DMS114 treated with DMSO at 0.1 percent for 48 hours (cell line): ENCODE measurements at regions not wholly inside any gene's neighbourhood (a gene's known extent, or its start where the extent isn't known, plus 50 kb on each side); places are given as distances from the start of the nearest gene placed in this dataset.
A peak's percentile ranks its signal among the peaks of the same experiment; 100 is the strongest.

ENCODE experiments used
- DNase-seq: peaks from one replicate; lab custom pipeline; 2025; ENCODE audit not compliant: unreplicated experiment; lab: John Stamatoyannopoulos, UW

DNA sequence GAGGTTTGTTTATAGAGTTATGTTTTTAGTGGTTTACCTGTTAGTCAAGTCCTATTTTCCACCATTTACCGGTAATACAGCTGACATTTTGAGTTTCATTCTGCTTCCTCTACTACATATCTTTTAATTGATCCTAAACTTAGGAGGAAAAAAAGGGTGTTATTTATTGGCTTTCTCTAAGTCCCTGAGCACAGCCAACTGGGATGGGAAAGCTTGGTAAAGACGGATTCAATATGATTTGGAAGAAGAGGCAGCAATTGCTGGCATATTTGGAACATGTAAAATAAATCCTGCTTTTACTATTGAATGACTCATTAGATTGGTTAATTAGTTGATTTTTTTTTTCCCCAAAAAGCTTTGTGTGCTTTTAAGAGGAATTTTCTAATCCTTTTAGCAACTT lies 475.7 kb downstream of the PRKD1 start:
- no peak for DNase-seq

DNA sequence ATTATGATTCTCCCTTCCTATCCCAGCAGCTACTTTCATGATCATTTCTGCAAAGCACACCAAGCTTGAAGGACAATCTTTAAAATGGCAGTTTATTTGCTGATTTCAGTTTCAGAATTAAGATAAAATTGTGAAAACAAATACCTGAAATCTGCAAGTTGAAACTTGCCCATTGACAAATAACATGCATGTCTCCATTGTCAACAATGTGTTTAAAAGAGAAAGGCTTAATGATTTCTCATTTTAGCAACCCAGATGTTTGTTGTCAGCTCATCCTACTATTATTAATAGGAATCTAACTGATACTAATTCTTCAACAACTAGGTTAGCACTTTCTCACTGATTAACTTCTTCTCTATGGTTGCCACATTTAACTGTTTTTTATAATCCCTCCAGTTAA lies 474.6 kb downstream of the PRKD1 start:
- no peak for DNase-seq

DNA sequence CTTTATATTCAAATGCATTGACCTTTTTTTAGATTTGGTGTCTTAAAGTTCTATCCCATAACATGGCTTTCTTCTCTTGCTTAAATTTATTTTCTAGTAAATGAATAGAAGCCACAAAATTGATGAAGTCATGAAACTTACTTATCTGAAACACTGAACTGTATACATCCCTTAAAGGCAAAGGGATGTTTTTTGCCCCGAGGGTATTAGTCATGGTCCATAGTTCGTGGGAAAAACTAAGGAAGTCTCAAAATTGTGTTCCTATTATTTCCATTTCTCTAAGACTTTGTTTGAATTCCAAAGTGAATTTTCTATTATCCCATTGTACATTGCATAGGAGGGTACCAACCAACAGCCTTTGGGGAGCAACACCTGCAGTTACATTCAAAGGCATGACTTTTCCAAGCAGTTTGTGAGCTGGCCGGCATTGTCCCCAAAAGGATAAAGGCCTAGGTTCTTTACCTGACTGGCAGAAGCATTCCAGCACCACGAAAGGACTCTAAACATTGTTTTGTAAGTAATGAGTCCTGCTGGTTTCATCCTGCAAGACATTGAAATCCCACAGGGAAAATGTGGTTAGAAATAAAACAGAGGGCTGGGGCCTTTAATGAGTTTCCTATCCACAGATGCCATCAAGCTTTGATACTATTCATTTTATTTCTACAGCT lies 473.5 kb downstream of the PRKD1 start:
- no peak for DNase-seq

DNA sequence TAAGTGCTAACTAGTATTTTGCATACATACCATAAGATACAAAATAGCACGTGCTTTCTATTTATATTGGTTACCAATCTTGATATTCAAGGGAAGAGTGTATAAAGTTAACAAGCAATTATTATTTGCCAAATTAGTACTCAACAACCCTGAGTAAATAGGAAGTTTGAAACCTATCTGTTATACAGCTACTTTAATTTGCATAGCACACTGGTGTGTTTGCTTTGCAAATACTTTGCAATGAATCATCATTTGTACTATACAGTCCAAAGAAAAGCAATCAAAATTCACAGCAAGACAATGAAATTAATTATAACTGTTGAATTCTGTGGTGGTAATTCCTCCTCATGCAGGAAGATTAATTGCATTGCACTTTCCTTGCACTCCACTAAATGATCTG lies 469.1 kb downstream of the PRKD1 start:
- no peak for DNase-seq

DNA sequence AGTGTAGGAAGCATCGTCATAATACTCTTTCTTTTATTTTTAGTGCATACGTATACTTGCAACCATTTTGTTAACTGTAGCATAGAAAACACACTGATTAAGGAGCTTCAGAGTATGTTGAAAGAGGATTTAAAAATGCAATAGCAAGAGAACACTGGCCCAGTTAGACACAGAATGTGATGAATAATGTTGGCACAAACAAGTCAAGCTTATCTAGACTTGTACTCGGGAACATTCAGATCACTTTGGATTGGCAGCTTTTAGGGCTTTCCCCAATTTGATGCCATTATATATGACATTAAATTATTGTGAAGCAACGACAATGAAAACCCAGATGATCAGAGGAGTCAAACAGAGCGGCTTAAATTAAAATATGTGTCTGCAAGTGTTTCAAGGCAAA lies 468.1 kb downstream of the PRKD1 start:
- no peak for DNase-seq

DNA sequence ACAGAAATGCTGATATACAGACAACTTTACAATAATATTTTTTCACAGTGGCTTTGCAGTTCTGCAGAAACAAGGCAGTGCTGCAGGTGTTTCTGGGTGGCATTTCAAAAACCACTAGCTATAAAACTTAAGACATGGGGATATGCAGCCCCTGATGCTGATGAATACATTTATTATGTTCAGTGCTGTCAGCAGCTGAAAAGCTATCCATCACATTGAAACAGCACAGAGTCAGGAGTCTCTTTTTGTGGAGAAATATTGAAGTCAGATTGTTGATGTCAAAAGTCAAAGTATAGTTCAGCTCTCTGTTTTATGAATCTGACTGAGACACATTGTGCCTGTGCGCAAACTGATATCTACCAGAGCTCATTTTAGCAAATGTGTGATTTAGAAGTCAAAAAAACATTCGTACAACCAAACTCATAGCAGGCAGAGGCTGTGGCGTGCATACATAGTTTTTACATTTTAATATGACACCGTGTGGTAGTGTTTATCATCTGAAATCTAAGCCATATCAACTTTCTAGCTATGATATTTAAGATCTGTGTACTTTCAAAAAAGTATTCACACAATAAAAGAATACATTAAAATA lies 467.6 kb downstream of the PRKD1 start:
- no peak for DNase-seq

DNA sequence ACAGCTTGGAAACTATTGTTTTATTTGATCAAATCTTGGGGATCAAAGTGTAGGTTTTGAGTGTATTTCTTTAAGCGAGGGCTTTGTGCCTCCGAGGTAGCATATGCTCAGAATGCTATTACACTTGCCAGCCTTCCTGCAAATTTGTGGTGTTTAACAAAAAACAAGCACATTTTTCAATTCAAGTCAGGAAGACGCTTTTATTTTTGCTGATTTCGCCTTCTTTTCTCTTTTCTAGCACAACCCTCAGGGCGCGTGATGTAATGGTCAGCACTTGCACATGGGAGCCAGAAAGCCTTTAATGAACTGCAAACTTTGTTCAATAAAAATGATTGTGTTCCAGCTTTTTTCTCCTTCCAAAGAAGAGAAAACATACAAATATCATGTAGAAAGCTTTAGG lies 466.5 kb downstream of the PRKD1 start:
- no peak for DNase-seq

DNA sequence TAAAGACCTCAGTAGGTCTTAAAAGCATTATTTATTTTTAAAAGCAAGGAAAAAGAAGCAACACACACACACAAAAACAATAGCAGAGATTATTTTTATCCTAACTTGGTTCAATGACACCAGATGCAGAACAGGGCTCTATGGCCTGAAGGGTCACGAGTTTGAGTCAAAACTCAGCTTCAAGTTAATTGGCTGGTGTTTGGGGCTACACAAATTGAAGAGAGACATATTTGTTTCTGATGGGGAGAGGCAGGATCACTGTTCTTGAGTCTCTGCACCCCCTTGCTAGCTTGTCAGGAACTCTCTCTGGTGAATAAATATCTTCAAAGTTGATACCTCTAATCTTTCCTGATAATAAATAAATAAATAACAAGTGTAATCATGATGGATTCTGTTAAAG lies 466.1 kb downstream of the PRKD1 start:
- no peak for DNase-seq

DNA sequence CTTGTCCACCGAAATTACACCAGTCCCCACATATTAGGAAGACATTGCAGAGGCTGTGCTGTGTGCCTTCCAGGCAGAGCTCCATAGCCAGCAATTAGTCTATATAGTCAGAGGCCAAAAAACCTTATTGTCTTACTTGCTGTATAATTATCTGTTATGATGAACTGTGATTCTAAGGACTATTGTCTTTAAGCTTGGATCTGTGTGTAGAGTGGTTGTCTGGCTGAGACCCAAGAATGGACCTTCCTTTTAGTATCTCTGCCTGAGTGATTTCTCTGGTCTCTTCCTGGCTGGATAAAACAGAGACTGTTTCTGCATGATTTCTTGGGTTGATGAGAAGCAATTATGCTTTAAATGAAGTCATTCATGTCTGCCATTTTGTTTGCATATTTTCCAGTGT lies 465.3 kb downstream of the PRKD1 start:
- no peak for DNase-seq

DNA sequence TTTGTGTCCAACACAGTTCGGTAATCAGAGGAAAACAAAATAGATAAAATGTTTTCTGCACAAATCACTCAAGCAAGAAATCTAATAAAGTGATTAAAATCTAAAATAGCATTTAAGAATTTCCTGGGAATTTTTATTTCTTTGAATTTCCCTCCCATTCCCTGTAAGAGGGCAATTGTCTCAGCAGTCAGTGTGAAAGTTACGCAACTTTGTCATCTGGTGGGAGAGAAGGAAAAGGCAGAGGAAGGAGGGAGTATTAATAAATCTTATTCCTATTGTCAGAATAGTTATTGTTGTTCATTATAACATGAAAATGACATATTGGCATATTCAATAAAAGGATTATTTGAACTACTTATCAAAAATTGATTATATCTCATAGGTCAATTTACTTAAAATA lies 464.9 kb downstream of the PRKD1 start:
- no peak for DNase-seq

DNA sequence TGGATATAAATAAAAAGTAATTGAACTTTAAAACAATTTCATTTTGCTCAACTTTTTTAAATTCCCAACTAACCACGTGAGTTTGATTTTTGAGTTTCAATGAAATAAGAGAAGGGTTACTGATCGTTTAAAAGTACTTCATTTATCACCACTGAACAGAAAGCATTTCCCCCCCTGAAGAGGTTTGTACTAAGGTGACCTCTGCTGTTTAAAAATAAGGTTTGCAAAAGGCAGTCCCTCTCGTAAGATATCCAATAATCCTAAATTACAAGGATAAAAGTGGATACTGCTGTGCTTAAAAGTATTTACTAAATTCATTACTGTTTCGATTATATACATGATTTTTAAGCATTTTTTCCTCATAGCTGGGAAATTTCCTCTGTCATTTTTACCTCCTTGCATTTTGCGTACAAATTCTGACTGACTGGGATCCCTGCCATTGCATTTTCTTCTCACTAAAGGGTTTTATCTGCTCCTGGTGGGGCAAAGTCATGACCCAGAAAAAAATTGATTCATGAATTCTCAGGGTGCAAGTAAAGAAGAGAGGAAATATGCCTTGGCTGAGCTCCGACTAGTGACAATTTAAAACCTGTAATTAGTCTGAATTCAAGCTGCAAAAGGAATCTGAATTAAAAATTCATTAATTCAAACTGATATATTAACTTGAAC lies 463.8 kb downstream of the PRKD1 start:
- no peak for DNase-seq

DNA sequence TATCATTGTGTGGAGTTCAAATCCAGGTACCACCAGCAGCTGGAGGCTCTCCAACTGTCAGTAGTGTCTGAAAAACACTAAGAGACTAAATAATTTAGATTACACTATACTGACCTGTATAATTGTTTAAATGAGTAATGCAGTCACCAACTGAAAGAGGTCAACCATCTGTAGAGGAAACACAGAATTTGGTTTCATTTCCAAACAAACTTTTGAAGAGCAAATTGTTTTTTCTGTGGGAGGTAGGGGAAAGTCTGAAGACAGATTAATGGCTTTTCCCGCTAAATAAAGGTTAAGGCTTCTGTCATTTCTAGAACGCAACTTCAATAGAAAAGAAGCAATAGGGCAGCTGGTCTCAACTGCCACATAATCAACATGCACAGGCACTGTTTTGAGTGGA lies 462.6 kb downstream of the PRKD1 start:
- DNase-seq: no peak

DNA sequence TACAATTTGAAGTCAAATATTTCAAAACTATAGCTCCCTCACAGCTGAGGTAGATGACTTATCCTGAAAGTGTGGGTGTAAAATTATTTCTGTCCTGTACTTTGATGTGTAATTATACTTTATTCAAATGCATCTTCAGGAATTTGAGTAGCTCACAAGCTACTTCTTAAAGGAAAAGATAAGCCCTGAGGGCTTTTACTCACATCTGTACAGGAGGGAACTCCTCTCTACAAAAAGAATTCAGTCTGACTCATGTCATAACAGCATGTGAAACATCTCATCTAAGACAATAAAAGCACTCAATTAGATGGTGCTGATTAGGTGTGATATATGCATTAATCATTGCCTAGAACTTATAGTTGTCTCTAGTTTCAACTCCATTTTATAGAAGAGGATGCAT lies 452.0 kb downstream of the PRKD1 start:
- DNase-seq: no peak

DNA sequence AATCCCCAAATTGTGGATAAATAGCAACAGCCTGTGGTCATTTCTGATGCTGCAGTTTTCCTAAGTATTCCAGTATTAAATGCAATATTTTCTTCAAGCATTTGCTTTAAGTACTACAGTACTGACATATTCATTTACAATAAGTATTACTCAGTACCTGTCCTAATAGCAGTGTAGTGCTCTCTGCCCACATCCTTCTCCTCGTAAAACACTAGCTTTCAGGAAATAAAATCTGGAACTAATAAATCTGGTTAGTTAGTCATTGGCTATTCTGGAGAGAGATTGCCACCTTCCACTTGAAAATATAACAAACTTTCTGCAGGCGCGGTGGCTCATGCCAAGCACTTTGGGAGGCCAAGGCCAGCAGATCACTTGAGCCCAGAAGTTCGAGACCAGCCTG lies 441.5 kb downstream of the PRKD1 start:
- no peak for DNase-seq

DNA sequence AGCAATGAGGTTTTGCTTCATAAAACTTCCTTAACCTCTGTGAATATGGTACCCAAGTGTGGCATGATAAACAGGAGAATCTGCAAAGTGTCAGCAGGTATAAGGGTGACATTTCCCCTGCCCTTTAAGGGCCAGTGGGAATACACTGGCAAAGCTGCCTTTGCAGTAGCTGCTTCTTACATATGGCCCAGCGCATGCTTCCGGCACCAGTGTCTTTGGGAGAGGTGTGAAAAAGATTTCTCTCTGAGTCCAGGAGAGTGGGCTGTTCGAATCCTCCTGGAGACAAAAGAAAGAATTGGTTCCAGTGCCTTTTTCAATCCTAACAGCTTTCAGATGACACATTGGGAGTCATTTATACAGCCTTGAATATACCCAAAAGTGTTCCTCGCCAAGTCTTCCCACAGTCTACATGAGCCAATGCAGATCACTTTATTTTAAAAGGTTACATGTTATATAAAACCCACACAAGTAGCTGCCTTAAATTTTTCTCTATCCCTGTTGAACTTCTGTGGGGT lies 437.7 kb downstream of the PRKD1 start:
- DNase-seq: no peak

DNA sequence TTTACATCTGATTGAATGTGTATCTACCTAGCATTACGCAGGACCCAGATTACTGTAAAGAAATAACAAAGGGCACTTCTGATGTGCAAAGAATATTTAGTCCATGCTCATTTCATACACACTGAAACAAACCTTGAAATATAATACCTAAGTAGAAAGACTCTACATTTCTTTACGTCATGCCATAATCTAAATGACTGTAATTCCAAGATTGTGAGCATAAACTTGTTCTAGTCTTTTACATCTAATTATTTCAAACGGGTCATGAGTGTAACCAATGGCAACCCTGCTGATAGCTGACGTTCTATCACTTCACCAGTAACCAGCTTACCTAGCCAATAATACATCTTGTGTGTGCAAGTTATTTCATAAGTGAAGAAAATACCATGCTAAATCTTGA lies 433.8 kb downstream of the PRKD1 start:
- no peak for DNase-seq

DNA sequence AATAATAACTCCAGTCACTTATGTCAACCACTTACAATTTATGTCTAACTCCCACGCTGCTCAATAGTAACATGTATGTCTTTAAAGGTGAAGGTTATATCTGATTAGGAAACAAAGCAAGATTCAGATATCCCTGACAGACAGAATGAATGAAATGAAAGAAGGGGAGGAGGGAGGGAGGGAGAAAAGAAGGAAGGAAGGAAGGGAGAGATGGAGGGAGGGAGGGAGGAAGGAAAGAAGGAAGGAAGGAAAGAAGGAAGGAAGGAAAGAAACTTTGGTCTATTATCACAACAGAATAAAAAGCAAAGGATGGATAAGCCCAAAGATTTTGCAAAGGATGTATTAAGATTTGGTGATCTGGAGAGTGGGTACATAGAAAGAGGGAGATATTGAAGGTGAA lies 433.3 kb downstream of the PRKD1 start:
- no peak for DNase-seq

DNA sequence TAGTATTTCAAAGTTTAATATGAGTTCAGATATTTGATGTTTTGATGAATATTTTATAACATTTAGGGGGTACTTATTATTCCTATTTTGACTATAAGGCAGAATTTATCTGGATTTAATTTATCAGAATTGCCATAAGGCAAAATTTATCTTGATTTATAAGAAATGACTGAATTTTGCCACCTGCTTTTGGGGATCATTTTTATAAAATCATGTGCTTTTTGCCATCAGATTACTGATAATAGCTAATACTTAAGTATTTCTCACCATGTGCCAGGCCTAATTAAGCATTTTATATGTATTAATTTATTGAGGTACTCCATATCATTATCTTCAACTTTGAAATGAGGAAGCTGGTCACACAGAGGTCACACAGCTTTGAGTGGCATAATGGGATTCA lies 423.7 kb downstream of the PRKD1 start:
- no peak for DNase-seq

DNA sequence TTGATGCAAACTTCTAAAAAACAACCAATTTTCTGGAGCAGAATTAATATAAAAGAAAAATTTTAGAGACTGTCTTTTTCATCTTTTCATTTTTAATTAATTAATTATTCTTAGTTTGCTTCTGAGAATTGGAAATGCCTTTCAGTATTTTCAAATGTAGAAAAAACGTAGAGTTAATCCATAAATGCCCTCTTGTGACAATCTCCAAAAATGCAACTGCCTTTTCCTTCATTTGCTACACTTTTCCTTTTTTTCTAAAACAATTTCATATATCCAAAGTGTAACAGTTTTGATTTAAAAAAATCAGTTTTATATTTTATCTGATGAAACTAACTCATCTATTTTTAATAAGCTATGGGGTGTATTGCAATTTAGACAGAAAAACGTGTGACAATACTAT lies 409.3 kb downstream of the PRKD1 start:
- DNase-seq: peak; percentile 12

DNA sequence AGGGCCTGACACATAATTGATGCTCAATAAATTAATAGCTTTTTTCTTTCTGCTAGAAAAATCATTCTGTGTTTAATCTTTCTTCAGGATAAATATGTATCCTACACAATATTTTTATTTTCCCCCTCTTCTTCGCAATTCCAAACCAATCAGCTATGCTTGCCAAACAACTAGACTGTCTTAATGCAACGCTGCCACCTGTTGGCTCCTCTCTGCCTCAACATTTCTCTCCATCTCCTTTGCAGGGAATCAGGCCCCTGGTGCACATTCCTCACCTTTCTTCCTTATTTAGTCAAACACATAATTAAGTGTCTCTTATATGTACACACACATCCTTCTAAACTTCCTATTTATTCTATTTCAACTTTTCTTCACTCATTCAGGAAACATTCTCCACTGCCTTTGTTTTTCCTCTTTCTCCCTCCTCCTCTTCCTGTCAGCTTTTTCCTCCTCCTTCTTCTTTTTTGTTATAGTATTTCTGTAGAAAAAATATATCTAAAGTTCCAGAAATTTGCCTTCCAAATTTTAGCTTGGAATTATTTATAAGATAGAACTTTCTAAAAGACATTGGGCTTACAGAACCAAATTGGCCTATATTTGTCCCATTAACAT lies 406.0 kb downstream of the PRKD1 start:
- no peak for DNase-seq
